ENCODE measurements at regions not wholly inside any gene's neighbourhood (a gene's known extent, or its start where the extent isn't known, plus 50 kb on each side); places are given as distances from the start of the nearest gene placed in this dataset.

- DNase-seq, result peak in 1 of 5 experiments; percentile 52
Observed at GRCh38 chr7:157482517-157483087, 145.8 kb downstream of the DNAJB6 start.

DNA sequence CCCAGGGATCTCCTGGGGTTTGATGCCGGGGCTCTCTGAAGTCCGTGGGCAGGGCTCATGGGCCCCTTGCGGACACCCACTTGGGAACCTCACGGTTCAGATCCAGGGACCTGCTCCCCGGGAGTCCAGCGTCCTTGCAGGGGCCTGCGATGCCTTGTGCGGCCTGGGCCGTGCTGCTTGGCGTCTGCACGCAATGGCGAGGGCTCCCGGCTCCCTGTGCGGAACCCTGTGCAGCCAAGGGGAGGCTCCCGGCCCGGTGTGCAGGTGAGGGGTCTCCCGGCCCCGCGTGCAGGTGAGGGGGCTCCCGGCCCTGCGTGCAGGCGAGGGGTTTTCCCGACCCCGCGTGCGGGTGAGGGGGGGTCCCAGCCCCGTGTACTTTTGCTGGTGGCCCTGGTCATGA is 146.7 kb downstream of the DNAJB6 start:
- DNase-seq, result no peak

DNA sequence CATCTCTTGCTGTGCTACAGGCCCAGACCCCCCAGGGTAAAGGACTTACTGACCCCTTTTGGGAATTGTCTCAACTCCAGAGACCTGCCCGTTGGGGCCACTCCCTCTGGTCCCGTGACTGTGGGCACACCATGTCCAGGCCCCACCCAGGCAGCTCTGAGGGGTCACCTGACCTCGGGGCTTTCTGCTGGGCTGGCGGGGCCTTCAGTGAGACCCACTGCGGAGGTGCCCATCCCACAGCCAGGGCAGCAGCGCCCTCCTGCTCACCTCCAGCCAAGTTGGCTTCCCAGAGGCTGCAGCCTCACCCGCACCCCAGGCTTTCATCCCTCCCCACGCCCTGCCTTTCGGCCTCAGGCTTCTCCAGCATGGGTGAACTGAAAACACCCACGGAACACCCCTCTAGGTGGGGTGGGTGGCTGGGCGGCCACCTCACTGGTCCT is 147.2 kb downstream of the DNAJB6 start:
- DNase-seq, result no peak

DNA sequence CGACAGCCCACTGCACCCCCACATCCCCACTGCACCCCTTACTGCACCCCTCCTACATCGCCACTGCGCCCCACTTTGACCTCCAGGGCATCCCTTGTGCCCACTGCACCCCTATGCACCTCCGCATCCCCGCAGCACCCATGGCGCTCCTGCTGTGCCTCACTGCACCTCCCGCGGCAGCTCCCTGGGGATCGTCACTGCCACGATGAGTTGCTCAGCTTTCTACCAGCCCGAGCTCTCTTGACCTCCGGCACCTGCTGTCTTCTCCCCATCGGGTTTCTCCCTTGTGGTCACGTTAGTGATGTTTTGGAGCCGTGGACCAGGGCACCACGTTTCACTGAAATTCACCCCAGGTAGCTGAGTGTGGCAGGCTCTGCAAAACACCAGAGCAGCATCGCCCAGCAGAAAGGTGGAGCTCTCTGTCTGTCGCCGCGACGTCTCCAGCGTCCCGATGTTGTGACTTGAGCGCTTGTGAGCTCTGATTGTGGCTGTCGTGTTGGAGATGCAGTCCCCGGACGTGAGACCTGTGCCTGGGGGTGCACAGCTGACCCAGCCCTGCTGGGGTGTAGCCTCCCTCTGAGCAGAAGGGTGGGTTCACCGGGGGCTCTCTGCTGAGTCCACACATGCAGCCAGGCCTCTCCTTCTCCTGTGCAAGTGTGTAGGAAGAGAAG is 147.7 kb downstream of the DNAJB6 start:
- no peak for DNase-seq

- peak in 1 of 5 experiments; percentile 85 for DNase-seq
Observed at GRCh38 chr7:157485361-157485831, 148.6 kb downstream of the DNAJB6 start.

GRCh38 chr7:157486007-157486755 is 149.4 kb downstream of the DNAJB6 start:
- no peak for DNase-seq

DNA sequence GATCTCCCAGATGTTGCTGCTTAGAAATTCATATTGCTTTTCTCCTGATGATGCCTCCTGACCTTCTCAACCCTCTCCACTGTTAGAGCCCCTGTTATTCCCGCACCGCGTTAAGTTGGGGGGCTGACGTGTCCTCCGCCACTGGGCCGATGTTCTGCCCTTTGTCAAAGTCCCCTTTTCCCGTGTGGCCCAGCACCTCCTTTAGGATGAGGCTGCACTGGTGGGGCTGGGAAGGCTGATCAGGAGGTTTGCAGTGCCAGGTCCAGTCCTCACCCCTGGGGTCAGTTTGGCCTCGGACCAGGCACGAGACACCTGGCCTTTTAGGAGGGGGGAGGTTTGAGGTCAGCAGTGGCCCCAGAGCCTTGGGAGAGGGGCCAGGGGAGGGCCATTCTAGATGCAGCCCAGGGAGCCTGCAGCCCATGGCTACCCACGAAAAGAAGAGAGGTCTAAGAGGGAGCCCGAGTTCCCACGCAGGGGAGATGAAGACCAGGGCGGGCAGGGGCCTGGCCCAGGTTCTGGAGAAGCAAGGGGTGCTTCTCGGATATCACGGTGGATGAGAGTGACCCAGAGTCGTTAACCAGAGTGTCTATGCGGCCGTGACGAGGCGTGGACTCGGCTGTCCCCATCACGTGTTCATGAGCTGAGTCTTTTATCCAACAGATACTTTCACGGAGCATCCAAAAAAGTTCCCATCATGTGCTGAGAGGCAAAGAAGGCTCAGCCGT is 150.4 kb downstream of the DNAJB6 start:
- DNase-seq, result no peak

DNA sequence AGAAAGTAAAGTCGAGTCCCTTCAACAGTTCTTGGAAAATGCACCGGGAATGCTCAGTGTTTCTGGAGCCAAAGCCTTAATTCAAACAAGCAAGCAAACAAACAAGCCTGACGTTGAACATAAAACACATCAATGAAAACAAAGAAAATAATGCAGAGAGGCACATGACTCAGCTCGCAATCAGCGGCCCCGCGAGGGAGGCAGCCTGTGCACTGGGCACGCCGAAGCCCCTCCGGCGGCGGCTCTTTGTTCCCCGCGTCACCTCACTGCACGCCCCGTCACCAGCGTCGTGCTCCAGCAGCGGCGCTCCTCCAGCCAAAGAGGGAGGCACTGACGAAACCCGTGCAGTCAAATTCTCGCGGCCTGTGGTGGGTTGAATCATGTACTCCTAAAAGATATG is 151.5 kb downstream of the DNAJB6 start:
- no peak for DNase-seq

GRCh38 chr7:157488966-157489365 is 152.2 kb downstream of the DNAJB6 start:
- DNase-seq, result no peak

Data from T-helper 2 cell (primary cell).